OCI-LY1 (cell line): ENCODE measurements at regions not wholly inside any gene's neighbourhood (a gene's known extent, or its start where the extent isn't known, plus 50 kb on each side); places are given as distances from the start of the nearest gene placed in this dataset.

Experiments used
- EZH2 ChIP-seq: fragments of 200-600 bp; sonication (generic), shearing (Covaris generic); IDR thresholded peaks from 2 replicates; pipeline ENCODE4 v1.8.0; 2017; ENCODE audit warnings: borderline replicate concordance, mixed run types, mild to moderate bottlenecking, antibody characterized with exemption, low read length, moderate library complexity, mixed read lengths
- TF ChIP-seq, protein P1 (sequence below): fragments of 200-600 bp; sonication (generic), shearing (Covaris generic); IDR thresholded peaks from 2 replicates; pipeline ENCODE4 v1.5.1; 2017; ENCODE audit warnings: mild to moderate bottlenecking, antibody characterized with exemption, low read length, moderate library complexity, mixed read lengths

DNA sequence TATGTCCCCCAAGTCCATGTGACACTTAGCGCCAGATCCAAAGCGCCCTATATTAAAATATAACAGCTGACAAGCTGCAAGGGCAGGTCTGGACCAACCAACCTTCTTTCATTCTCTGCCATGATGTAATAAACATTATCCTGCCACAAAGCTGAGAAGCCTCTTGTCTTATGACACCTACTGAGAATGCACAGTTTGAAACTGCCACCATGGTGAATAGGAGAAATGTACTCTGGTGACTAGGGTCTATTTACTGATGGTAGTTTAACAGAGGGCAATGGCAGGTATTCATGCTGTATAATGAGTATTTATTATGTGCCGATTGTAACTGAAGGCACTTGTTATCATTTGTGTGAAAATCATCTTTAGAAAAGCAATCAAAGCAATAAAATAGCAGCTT is 634.0 kb downstream of the OTOL1 start:
- TF ChIP-seq, protein P1, sequence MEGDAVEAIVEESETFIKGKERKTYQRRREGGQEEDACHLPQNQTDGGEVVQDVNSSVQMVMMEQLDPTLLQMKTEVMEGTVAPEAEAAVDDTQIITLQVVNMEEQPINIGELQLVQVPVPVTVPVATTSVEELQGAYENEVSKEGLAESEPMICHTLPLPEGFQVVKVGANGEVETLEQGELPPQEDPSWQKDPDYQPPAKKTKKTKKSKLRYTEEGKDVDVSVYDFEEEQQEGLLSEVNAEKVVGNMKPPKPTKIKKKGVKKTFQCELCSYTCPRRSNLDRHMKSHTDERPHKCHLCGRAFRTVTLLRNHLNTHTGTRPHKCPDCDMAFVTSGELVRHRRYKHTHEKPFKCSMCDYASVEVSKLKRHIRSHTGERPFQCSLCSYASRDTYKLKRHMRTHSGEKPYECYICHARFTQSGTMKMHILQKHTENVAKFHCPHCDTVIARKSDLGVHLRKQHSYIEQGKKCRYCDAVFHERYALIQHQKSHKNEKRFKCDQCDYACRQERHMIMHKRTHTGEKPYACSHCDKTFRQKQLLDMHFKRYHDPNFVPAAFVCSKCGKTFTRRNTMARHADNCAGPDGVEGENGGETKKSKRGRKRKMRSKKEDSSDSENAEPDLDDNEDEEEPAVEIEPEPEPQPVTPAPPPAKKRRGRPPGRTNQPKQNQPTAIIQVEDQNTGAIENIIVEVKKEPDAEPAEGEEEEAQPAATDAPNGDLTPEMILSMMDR, result no peak
- TF ChIP-seq EZH2, result no peak
